ENCODE measurements at regions not wholly inside any gene's neighbourhood (a gene's known extent, or its start where the extent isn't known, plus 50 kb on each side); places are given as distances from the start of the nearest gene placed in this dataset.

DNA sequence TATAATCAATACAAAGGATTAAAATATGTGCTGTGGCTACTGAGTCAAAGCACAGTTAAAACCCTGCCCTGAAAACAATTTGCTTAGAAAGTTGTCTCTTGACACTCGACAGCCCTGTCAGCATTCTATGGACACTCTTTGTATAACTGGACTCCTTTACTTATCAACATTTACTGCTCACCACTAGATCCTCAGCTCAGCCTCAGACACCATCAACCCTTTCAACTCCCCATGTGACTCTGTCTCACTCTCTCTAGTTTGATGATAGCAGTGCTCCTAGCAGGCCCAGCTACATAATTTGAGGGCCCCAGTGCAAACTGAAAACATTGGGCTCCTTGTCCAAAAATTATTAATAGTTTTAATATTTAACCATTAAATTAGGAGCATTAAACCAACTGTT lies 181.8 kb downstream of the TENT5A start:
- ATAC-seq (no peak), DNase-seq (ENCODE audit: low read depth, low spot score) (no peak)
- intact Hi-C loops (cut with micrococcal nuclease; ENCODE audit: unreplicated experiment) (no loop called here), in situ Hi-C loops (cut with HindIII; ENCODE audit: low pct_unique_long_range_greater_than_20kb, low sequenced_read_pairs) (no loop called here)
- ChIA-PET POLR2A (no interaction called here), CTCF (no interaction called here)
- Histone ChIP-seq H3K27ac (ENCODE audit: low read length) (no peak overlapping the region), H3K9me3 (ENCODE audit: control insufficient read depth, insufficient read depth, low read depth, low read length) (no peaks in the 10 kb centered on the region), H3K4me3 (ENCODE audit: low read depth in 2 of 2, low read length in 2 of 2) (no peak overlapping the region), H3K36me3 (ENCODE audit: control insufficient read depth, insufficient read depth, low read length) (no peaks in the 10 kb centered on the region), H3K4me1 (ENCODE audit: control insufficient read depth, insufficient read depth, low read length) (no peaks in the 10 kb centered on the region), H3K27me3 (ENCODE audit: control insufficient read depth, insufficient read depth, low read length) (no peaks in the 10 kb centered on the region)
- no TSS peak for BruUV-seq (replicated peaks)
- TF ChIP-seq, protein P1, sequence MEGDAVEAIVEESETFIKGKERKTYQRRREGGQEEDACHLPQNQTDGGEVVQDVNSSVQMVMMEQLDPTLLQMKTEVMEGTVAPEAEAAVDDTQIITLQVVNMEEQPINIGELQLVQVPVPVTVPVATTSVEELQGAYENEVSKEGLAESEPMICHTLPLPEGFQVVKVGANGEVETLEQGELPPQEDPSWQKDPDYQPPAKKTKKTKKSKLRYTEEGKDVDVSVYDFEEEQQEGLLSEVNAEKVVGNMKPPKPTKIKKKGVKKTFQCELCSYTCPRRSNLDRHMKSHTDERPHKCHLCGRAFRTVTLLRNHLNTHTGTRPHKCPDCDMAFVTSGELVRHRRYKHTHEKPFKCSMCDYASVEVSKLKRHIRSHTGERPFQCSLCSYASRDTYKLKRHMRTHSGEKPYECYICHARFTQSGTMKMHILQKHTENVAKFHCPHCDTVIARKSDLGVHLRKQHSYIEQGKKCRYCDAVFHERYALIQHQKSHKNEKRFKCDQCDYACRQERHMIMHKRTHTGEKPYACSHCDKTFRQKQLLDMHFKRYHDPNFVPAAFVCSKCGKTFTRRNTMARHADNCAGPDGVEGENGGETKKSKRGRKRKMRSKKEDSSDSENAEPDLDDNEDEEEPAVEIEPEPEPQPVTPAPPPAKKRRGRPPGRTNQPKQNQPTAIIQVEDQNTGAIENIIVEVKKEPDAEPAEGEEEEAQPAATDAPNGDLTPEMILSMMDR (IDR thresholded peaks at IDR 0.05): no peak
- TF ChIP-seq TCF7L2 (IDR thresholded peaks at IDR 0.05; ENCODE audit: low read depth, low read length) (no peak), POLR2AphosphoS5 (IDR thresholded peaks at IDR 0.05; ENCODE audit: low read depth, low read length) (no peak), SIN3A (IDR thresholded peaks at IDR 0.05; ENCODE audit: borderline replicate concordance, insufficient read depth, low read depth, low read length) (no peak)
- TF ChIP-seq, protein P2, sequence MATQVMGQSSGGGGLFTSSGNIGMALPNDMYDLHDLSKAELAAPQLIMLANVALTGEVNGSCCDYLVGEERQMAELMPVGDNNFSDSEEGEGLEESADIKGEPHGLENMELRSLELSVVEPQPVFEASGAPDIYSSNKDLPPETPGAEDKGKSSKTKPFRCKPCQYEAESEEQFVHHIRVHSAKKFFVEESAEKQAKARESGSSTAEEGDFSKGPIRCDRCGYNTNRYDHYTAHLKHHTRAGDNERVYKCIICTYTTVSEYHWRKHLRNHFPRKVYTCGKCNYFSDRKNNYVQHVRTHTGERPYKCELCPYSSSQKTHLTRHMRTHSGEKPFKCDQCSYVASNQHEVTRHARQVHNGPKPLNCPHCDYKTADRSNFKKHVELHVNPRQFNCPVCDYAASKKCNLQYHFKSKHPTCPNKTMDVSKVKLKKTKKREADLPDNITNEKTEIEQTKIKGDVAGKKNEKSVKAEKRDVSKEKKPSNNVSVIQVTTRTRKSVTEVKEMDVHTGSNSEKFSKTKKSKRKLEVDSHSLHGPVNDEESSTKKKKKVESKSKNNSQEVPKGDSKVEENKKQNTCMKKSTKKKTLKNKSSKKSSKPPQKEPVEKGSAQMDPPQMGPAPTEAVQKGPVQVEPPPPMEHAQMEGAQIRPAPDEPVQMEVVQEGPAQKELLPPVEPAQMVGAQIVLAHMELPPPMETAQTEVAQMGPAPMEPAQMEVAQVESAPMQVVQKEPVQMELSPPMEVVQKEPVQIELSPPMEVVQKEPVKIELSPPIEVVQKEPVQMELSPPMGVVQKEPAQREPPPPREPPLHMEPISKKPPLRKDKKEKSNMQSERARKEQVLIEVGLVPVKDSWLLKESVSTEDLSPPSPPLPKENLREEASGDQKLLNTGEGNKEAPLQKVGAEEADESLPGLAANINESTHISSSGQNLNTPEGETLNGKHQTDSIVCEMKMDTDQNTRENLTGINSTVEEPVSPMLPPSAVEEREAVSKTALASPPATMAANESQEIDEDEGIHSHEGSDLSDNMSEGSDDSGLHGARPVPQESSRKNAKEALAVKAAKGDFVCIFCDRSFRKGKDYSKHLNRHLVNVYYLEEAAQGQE (IDR thresholded peaks at IDR 0.05; ENCODE audit: insufficient read depth in 1 of 2, low read depth in 2 of 2, low read length in 1 of 2): no peak

DNA sequence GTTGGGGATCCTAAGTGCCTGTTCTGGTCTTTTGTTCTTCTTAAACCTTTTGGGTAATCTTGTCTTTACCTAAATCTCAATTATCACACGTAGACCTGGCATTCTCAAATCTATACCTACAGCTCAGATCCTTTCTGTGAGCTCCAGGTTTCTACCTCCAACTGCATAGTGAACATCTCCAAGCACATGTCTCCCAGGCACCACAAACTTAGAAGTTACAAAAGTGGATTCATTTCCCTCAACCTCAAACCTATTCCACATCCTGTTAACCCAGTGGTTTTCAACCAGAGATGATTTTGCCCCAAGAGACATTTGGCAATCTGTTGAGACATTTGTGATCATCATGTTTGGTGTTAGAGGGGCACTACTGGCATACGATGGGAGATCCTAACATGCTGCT lies 183.5 kb downstream of the TENT5A start:
- Histone ChIP-seq H3K9me3 (ENCODE audit: control insufficient read depth, insufficient read depth, low read depth, low read length) (no peaks in the 10 kb centered on the region), H3K27ac (ENCODE audit: low read length) (no peak overlapping the region), H3K4me3 (ENCODE audit: low read depth in 2 of 2, low read length in 2 of 2) (no peak overlapping the region), H3K4me1 (ENCODE audit: control insufficient read depth, insufficient read depth, low read length) (no peaks in the 10 kb centered on the region), H3K36me3 (ENCODE audit: control insufficient read depth, insufficient read depth, low read length) (no peaks in the 10 kb centered on the region), H3K27me3 (ENCODE audit: control insufficient read depth, insufficient read depth, low read length) (no peaks in the 10 kb centered on the region)
- ATAC-seq (no peak), DNase-seq (ENCODE audit: low read depth, low spot score) (no peak)
- TF ChIP-seq TCF7L2 (IDR thresholded peaks at IDR 0.05; ENCODE audit: low read depth, low read length): no peak
- TF ChIP-seq, protein P2 (IDR thresholded peaks at IDR 0.05; ENCODE audit: insufficient read depth in 1 of 2, low read depth in 2 of 2, low read length in 1 of 2): no peak
- no peak for TF ChIP-seq SIN3A (IDR thresholded peaks at IDR 0.05; ENCODE audit: borderline replicate concordance, insufficient read depth, low read depth, low read length)
- no peak for TF ChIP-seq POLR2AphosphoS5 (IDR thresholded peaks at IDR 0.05; ENCODE audit: low read depth, low read length)
- TF ChIP-seq, protein P1 (IDR thresholded peaks at IDR 0.05): no peak
- CTCF ChIA-PET: no interaction called here
- BruUV-seq (replicated peaks): no TSS peak
- POLR2A ChIA-PET: no interaction called here
- intact Hi-C loops (cut with micrococcal nuclease; ENCODE audit: unreplicated experiment): no loop called here
- in situ Hi-C loops (cut with HindIII; ENCODE audit: low pct_unique_long_range_greater_than_20kb, low sequenced_read_pairs): no loop called here
